ENCODE measurements at regions not wholly inside any gene's neighbourhood (a gene's known extent, or its start where the extent isn't known, plus 50 kb on each side); places are given as distances from the start of the nearest gene placed in this dataset.

DNA sequence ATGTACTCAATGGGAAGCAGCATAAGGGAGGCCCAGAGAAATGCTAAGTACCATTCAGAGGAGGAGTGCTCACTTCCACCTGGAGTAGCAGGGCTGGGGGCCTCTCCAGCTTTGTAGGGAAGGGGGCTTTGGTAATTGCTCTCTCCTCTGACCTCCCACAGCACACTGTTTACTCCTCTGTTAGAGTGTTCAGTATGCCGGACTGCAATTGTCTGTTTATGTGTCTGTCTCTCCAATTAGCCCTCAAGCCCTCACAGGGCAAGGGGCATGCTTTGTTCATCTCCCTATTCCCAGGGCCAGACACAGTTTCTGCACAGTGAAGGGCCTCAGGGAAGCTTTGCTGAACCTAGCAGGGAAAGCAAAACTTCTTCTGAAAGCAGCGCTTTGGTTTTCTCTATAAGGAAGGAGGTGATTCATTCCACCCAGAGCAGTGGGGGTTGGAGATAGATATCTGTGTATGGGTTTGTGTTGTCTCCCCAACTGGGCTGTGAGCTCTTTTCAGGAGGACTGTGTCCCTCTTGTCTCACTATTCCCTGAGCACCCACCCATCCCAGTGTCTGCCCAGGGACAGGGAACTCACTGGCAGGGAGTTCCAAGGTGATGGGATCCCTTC lies 50.0 kb upstream of the VMA21 start:
- H2AFZ ChIP-seq (ENCODE audit: low read depth), result no peak overlapping the region
- H3K27me3 ChIP-seq (ENCODE audit: insufficient read depth), result peaks cover 22% of the 10 kb centered on the region; the same call in 1 of the 2 replicates
- no peak overlapping the region for H3K4me2 ChIP-seq
- ChIA-PET POLR2A (no interaction called here), CTCF (interaction anchor here (1.6 kb wide), 1 partner anchor 13 kb away, joined by 4 read pairs; no protein-coding TSS in a partner anchor)
- H4K20me1 ChIP-seq (ENCODE audit: insufficient read depth), result no peaks in the 10 kb centered on the region
- no peaks in the 10 kb centered on the region for H3K4me1 ChIP-seq (ENCODE audit: control insufficient read depth in 1 of 2, insufficient read depth in 2 of 2, low read depth in 1 of 2, low read length in 1 of 2)
- no peaks in the 10 kb centered on the region for H3K79me2 ChIP-seq (ENCODE audit: insufficient read depth)
- H3K9ac ChIP-seq, result no peak overlapping the region
- no peak overlapping the region for H3K27ac ChIP-seq (ENCODE audit: low read depth in 2 of 2, low read length in 1 of 2)
- DNase-seq, result no peak
- no peaks in the 10 kb centered on the region for H3K9me2 ChIP-seq
- H3K9me3 ChIP-seq, result no peaks in the 10 kb centered on the region
- no peaks in the 10 kb centered on the region for H3F3A ChIP-seq (replicated peaks; ENCODE audit: insufficient read depth)
- H3K4me3 ChIP-seq (ENCODE audit: low read depth in 2 of 2, low read length in 1 of 2), result no peak overlapping the region
- WGBS (ENCODE audit: low lambda C conversion rate), result 8% methylated on average over 2 of the region's 2 CpGs
- H3K36me3 ChIP-seq (replicated peaks in 1 of 2; ENCODE audit: control insufficient read depth in 1 of 2, insufficient read depth in 2 of 2, low read length in 1 of 2), result no peaks in the 10 kb centered on the region
- no peak for TF ChIP-seq SIN3A (IDR thresholded peaks at IDR 0.05; ENCODE audit: borderline replicate concordance, low read depth, low read length)
- TF ChIP-seq FOSL2 (IDR thresholded peaks at IDR 0.05; ENCODE audit: borderline replicate concordance, low read depth), result no peak
- TF ChIP-seq GATA2 (CRISPR knock-in tag; IDR thresholded peaks at IDR 0.05), result no peak
- TF ChIP-seq FOXJ3 (CRISPR knock-in tag; IDR thresholded peaks at IDR 0.05), result no peak
- TF ChIP-seq FOXM1 (IDR thresholded peaks at IDR 0.05; ENCODE audit: low read depth), result no peak
- no peak for TF ChIP-seq JUND (IDR thresholded peaks at IDR 0.05)
- TF ChIP-seq, protein P1, sequence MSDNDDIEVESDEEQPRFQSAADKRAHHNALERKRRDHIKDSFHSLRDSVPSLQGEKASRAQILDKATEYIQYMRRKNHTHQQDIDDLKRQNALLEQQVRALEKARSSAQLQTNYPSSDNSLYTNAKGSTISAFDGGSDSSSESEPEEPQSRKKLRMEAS (IDR thresholded peaks at IDR 0.05; ENCODE audit: low read depth), result no peak
- TF ChIP-seq MXI1 (IDR thresholded peaks at IDR 0.05; ENCODE audit: low read depth, low read length), result no peak
- no peak for TF ChIP-seq TEAD4 (IDR thresholded peaks at IDR 0.05; ENCODE audit: borderline replicate concordance, insufficient read depth)

Small RNA genes lying in the stretch of these regions (small RNA-seq; reads per million reads assigned to genes)
- 0 reads per million in 7 experiments for gene RF00017

Data from SK-N-SH (cell line).